Activated T-helper 2 cell treated with anti-CD3 and anti-CD28 coated beads, Interferon-gamma antibody, Interleukin-2, Interleukin-4, amounts not matched to agents 10 μg/mL and 5 μg/mL and 100 μg/mL, durations not matched to agents 14 hours and 24 hours and 36 hours (primary cell): ENCODE measurements at regions not wholly inside any gene's neighbourhood (a gene's known extent, or its start where the extent isn't known, plus 50 kb on each side); places are given as distances from the start of the nearest gene placed in this dataset.

Source experiments
- DNase-seq: peaks from one replicate; pipeline ENCODE4 v3.0.0; 2021; ENCODE audit warnings: low spot score
- H3K27ac Mint-ChIP-seq: one replicate; pipeline ENCODE4 v1.8.0; 2021; ENCODE audit warnings: mixed read lengths
- H3K27me3 Mint-ChIP-seq: one replicate; pipeline ENCODE4 v1.8.0; 2021; ENCODE audit warnings: low read depth, mixed read lengths
- H3K36me3 Mint-ChIP-seq: one replicate; pipeline ENCODE4 v1.8.0; 2021; ENCODE audit warnings: low read depth, mixed read lengths
- H3K4me1 Mint-ChIP-seq: one replicate; pipeline ENCODE4 v1.8.0; 2021; ENCODE audit warnings: low read depth, mixed read lengths
- H3K4me3 Mint-ChIP-seq: one replicate; pipeline ENCODE4 v1.8.0; 2021; ENCODE audit warnings: low read depth, mild to moderate bottlenecking, moderate library complexity, mixed read lengths
- H3K9me3 Mint-ChIP-seq: one replicate; pipeline ENCODE4 v1.8.0; 2021; ENCODE audit warnings: mixed read lengths
- intact Hi-C: fragments of 100-400 bp; cut with micrococcal nuclease; formaldehyde crosslinking; loops from one replicate; pipeline ENCODE4 v1.15.1; 2023

DNA sequence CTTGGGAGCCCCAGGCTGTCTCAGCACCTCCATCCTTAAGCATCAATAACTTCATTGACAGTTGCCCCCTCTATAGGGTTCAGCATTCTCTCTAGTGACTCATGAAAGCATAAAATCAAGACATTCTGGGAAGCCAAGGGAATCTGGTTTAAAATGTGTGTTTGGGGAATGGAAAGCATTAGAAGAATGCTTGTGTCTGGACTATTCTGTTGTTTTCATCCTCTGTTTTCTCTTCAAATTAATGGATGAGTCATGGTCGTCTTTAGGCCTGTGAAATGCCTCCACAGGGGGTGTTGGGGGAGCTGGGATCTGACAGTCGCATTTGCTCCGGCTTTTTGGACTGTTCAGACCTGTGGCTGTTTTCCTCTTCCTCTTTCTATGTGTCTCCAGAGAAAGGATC is 279.7 kb downstream of the CDC5L start:
- no peaks in the 10 kb centered on the region for H3K9me3 Mint-ChIP-seq

DNA sequence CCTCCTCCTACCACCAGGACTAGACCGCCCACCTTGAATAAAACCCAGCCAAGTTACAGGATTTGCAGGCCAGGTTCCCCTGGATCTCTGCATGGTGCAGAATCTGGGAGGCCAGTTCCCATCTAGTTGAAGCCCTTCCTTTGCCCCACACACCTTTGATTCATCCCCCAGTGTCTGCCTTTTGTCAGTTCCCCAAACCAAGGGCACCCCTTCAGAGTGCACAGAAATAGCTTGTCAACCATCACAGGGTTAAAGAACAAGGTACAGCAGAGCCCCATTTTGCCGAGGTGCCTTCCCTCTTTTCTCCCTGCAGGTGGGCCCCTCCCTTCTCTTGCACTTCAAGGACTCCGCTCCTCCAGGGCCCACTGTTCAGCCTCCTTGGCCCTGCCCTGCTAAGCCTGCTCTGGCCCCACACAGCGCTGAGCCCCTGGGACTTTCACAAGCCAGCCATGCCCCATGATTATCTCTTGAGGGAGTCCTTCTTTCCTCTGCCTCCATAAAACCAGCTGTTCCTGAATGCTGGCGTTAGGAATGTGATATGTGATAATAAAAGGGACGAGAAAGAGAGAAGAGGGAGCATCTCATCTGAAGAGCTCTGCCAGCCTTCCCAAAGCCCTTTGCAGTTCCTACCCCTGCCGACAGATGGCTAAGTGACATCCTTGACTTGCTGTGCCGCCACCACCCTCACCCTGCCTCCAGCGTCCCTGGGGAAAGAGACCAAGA is 280.3 kb downstream of the CDC5L start:
- H3K4me1 Mint-ChIP-seq = peaks cover 4% of the 10 kb centered on the region
- H3K36me3 Mint-ChIP-seq = no peaks in the 10 kb centered on the region
- peaks cover 3% of the 10 kb centered on the region for H3K27me3 Mint-ChIP-seq
- intact Hi-C loops = no loop called here
- DNase-seq = no peak
- no peak overlapping the region for H3K27ac Mint-ChIP-seq
- no peaks in the 10 kb centered on the region for H3K9me3 Mint-ChIP-seq
- H3K4me3 Mint-ChIP-seq = no peak overlapping the region

More for the DNA sequence above, 279.7 kb downstream of the CDC5L start:
- H3K4me3 Mint-ChIP-seq = no peak overlapping the region
- no peak for DNase-seq
- H3K4me1 Mint-ChIP-seq = peaks cover 10% of the 10 kb centered on the region
- intact Hi-C loops = no loop called here
- H3K36me3 Mint-ChIP-seq = no peaks in the 10 kb centered on the region
- H3K27me3 Mint-ChIP-seq = peaks cover 3% of the 10 kb centered on the region
- H3K27ac Mint-ChIP-seq = no peak overlapping the region

DNA sequence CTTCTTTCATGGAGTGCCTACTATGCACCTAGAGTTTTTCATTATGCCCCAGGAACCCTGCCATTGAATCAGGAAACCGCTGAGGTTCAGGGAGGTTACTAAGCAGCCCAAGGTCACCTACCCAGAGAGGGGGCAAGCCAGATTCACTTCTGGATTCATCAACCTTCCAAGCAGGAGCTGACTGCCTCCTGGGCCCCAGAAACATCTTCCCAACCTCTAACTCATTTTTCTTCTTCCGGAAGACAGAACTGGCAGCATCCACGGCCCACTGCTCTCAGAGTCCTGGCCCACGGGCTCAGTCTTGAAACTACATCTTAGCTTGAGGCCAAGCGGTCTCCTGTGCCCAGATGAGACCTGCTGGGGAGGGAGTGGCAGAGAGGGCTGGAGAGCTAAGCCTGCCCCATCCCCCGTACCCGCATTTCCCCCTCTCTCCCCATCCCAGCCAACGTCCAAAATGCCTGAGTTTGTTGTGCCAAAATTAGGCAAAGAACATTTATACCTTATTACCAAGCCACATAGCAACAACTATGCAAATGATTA is 281.0 kb downstream of the CDC5L start:
- H3K4me3 Mint-ChIP-seq = no peak overlapping the region
- no peak overlapping the region for H3K27ac Mint-ChIP-seq
- DNase-seq = no peak
- H3K9me3 Mint-ChIP-seq = no peaks in the 10 kb centered on the region
- intact Hi-C loops = no loop called here
- no peaks in the 10 kb centered on the region for H3K36me3 Mint-ChIP-seq
- H3K4me1 Mint-ChIP-seq = no peaks in the 10 kb centered on the region
- peaks cover 5% of the 10 kb centered on the region for H3K27me3 Mint-ChIP-seq

GRCh38 chr6:44668976-44669934 is 281.7 kb downstream of the CDC5L start:
- Mint-ChIP-seq H3K4me1 (no peaks in the 10 kb centered on the region), H3K4me3 (no peak overlapping the region), H3K9me3 (no peaks in the 10 kb centered on the region), H3K27ac (no peak overlapping the region), H3K36me3 (no peaks in the 10 kb centered on the region), H3K27me3 (peaks cover 10% of the 10 kb centered on the region)
- DNase-seq = no peak
- intact Hi-C loops = no loop called here

DNA sequence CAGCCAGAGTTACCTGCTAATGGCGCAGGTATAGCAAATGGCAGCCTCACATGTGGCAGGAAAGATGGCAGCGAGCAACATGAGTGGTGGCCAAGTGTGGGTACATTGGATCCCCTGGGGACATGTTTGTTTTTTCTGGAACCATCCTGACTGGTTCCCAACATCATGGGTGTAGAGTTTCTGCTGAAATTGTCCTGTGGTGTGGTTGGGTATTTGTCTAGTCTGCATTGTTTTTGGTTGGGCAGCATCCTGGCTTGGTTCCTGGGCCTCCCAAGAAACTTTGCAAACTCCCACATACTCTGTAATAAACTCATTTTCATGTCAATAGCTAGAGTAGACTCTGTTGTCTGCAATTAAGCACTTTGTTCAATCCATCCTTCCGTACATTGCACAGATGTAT is 282.6 kb downstream of the CDC5L start:
- H3K36me3 Mint-ChIP-seq = no peaks in the 10 kb centered on the region
- intact Hi-C loops = no loop called here
- no peak for DNase-seq
- no peak overlapping the region for H3K27ac Mint-ChIP-seq
- H3K27me3 Mint-ChIP-seq = peaks cover 15% of the 10 kb centered on the region
- H3K4me3 Mint-ChIP-seq = no peak overlapping the region
- no peaks in the 10 kb centered on the region for H3K9me3 Mint-ChIP-seq
- H3K4me1 Mint-ChIP-seq = no peaks in the 10 kb centered on the region

DNA sequence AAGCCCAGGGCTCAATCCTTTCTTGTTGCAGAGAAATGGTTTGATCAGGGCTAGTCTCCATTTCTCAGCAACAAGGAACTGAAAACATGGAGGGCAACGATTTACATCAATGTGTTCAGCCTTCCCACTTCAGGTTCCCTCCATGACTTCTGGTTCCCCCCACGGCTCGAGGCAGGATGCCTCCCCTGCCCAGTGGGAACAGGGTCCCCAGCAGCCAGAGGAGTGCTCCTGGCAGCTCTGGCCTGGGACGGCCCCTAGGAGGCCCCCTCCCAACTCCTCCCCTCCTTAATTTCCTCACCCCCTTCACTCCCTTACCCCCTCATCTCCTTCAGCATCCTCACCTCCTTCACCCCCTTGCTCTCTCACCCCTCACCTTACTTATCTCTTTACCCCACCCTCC is 283.8 kb downstream of the CDC5L start:
- H3K27me3 Mint-ChIP-seq = peaks cover 17% of the 10 kb centered on the region
- H3K4me3 Mint-ChIP-seq = no peak overlapping the region
- no peak overlapping the region for H3K27ac Mint-ChIP-seq
- no peaks in the 10 kb centered on the region for H3K4me1 Mint-ChIP-seq
- H3K9me3 Mint-ChIP-seq = no peaks in the 10 kb centered on the region
- H3K36me3 Mint-ChIP-seq = no peaks in the 10 kb centered on the region
- DNase-seq = no peak
- intact Hi-C loops = no loop called here

DNA sequence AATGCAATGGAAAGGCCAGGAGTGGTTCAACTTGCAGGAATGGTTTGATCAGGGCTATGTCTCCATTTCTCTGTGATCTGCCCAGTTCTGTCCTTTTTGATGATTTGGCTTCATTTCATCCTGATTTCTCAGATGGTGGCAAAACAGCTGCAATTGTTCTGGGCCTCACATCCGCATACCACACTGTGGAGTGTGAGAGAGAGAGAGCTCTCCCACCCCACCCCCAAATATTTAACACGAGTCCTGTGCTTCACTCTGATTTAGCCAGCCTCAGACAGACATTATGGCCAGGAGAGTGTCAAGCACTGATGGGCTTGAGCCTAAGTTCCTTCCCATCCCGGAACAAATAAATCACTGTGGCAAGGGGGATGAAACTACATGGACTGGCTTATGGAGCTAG is 284.6 kb downstream of the CDC5L start:
- H3K27me3 Mint-ChIP-seq = peaks cover 17% of the 10 kb centered on the region
- intact Hi-C loops = no loop called here
- no peak overlapping the region for H3K27ac Mint-ChIP-seq

DNA sequence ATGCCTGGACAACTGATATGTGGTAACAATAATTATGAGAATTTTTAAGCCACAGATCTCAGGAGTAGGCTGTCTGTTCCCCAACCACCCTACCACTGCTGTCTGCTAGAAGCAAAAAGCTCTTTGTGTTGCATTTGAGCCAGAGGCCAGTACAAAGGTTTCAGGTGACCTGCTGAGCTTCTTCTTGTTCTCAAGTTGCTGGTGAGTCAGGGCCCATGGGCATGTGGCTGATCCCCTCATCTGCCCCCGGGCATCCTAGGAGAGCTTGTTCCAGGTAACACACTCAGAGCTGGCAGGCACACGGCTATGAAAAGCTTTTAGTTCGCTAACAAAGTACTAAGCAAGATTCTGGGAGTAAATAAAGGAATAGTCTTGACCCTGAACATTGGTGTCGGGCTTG is 285.3 kb downstream of the CDC5L start:
- no peaks in the 10 kb centered on the region for H3K36me3 Mint-ChIP-seq
- H3K27me3 Mint-ChIP-seq = peaks cover 17% of the 10 kb centered on the region
- H3K27ac Mint-ChIP-seq = no peak overlapping the region
- no peak for DNase-seq
- H3K4me3 Mint-ChIP-seq = no peak overlapping the region
- H3K4me1 Mint-ChIP-seq = no peaks in the 10 kb centered on the region
- H3K9me3 Mint-ChIP-seq = no peaks in the 10 kb centered on the region
- intact Hi-C loops = no loop called here

More for the DNA sequence above, 284.6 kb downstream of the CDC5L start:
- H3K36me3 Mint-ChIP-seq = no peaks in the 10 kb centered on the region
- no peaks in the 10 kb centered on the region for H3K4me1 Mint-ChIP-seq
- no peak overlapping the region for H3K4me3 Mint-ChIP-seq
- no peak for DNase-seq
- no peaks in the 10 kb centered on the region for H3K9me3 Mint-ChIP-seq

DNA sequence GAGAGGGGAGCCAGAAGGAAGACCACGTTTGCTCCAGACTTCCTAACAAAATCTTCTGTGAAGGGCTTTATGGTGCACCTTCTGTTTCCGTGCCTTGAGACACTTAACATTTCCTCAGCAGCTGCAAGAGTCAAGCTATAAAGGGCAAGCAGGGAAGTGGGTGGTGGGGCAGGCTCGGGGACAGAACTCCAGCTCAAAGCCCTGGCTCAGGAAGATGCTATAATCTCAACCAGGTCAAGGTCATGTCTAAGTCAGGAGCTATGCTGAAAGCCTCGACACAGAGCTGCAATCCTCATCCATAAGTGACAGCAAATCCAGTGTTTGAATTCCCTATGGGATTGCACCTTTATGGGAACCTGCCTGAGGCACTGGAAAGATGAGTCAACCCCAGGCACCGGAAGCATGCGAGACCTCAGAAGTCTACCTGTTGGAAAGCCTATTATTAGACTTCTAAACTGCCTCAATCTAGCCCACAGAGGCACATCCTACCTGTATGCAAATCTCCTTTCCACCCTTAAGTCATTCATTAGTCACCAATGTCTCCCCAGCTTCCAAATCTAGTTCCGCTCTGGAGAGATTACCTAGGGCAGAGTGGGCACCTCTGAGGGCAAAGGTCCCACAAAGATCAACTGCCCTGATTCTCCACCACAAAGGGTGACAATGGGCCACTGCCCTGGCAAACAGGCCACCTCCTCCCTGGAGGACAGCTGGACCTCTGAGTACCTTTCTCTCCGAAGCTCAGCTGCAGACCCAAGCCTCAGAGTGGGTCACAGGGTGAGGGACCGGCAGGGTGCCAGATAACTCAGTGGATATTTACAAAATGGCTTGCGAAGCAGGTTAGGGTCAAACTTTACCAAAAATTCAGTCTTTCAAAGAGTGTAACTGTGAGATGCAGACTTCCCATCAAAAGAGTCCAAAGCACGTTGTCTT is 287.0 kb downstream of the CDC5L start:
- Mint-ChIP-seq H3K27ac (no peak overlapping the region), H3K9me3 (no peaks in the 10 kb centered on the region), H3K36me3 (no peaks in the 10 kb centered on the region), H3K27me3 (peaks cover 14% of the 10 kb centered on the region), H3K4me1 (no peaks in the 10 kb centered on the region), H3K4me3 (no peak overlapping the region)
- DNase-seq = no peak
- intact Hi-C loops = no loop called here

- no peaks in the 10 kb centered on the region for H3K36me3 Mint-ChIP-seq
- H3K27ac Mint-ChIP-seq = no peak overlapping the region
- H3K4me3 Mint-ChIP-seq = no peak overlapping the region
- DNase-seq = no peak
- peaks cover 5% of the 10 kb centered on the region for H3K4me1 Mint-ChIP-seq
- no peaks in the 10 kb centered on the region for H3K9me3 Mint-ChIP-seq
- H3K27me3 Mint-ChIP-seq = peaks cover 14% of the 10 kb centered on the region
- intact Hi-C loops = no loop called here
Observed at GRCh38 chr6:44675449-44675848, 287.9 kb downstream of the CDC5L start.

- intact Hi-C loops = no loop called here
- Mint-ChIP-seq H3K4me3 (no peak overlapping the region), H3K9me3 (no peaks in the 10 kb centered on the region), H3K4me1 (peaks cover 5% of the 10 kb centered on the region), H3K27ac (no peak overlapping the region), H3K36me3 (no peaks in the 10 kb centered on the region), H3K27me3 (peaks cover 14% of the 10 kb centered on the region)
- no peak for DNase-seq
Observed at GRCh38 chr6:44676246-44676790, 288.8 kb downstream of the CDC5L start.

DNA sequence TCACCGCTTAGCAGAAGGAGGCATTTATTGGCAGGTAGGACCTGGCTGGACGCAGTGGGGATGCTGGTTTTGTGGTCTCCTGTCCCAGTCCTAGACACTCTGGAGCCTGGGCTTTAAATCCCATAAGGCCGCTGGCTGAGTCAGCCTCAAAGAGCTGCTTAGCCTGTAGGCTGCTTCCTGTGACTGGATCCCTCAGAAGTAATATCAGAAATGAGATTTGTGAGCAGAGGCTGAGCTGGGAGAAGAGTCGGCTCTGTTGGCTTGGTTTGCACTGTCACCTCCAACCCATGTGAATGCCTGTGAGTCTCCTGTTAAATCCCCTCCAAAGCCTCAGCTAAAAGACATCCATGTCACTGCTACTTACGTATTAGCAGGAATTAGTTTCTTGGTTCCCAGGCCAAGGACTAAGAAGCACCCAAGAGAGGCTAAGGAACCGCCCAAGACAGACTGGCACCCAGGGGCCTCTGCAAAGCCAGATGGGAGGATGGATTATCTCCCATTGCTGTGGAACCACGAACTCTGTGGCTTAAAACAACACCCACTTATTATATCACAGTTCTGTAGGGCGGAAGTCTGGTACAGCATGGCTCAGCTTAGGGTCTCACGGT is 289.4 kb downstream of the CDC5L start:
- Mint-ChIP-seq H3K27ac (no peak overlapping the region), H3K4me1 (peaks cover 5% of the 10 kb centered on the region), H3K27me3 (peaks cover 14% of the 10 kb centered on the region), H3K4me3 (no peak overlapping the region), H3K36me3 (no peaks in the 10 kb centered on the region), H3K9me3 (no peaks in the 10 kb centered on the region)
- no peak for DNase-seq
- intact Hi-C loops = no loop called here
